ENCODE measurements at regions not wholly inside any gene's neighbourhood (a gene's known extent, or its start where the extent isn't known, plus 50 kb on each side); places are given as distances from the start of the nearest gene placed in this dataset.

DNA sequence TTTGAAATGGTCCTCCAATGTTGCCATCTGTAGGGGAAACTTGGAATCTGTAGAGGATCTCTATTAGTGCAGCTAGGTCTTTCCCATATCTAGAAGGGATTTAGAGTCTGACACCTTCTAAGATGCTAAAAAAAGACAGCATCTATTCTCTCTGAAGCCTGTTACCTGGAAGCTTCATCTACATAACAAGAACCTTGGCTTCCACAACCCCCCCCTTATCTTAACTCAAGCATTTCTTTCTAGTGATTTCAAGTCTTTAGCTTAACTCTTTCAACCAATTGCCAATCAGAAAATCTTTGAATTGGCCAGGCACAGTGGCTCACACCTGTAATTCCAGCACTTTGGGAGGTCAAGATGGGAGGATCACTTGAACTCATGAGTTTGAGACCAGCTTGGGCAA lies 543.3 kb downstream of the TRHDE start:
- Histone ChIP-seq H3K4me1 (no peaks in the 10 kb centered on the region), H3K4me3 (no peak overlapping the region), H3K4me2 (no peak overlapping the region), H3K9me3 (no peaks in the 10 kb centered on the region), H3K27ac (no peak overlapping the region)
- ATAC-seq (no peak), FAIRE-seq (no peak), DNase-seq (ENCODE audit: low read depth in 1 of 2, low spot score in 1 of 2) (no peak)
- CTCF ChIA-PET, result no interaction called here
- POLR2A ChIA-PET, result no interaction called here
- no peak for TF ChIP-seq NR3C1 (IDR thresholded peaks at IDR 0.05)
- no peak for TF ChIP-seq ZSCAN20 (CRISPR knock-in tag; IDR thresholded peaks at IDR 0.05)
- TF ChIP-seq RARB (CRISPR knock-in tag; IDR thresholded peaks at IDR 0.05), result no peak
- TF ChIP-seq ATOH8 (CRISPR knock-in tag; IDR thresholded peaks at IDR 0.05; ENCODE audit: low read depth), result no peak
- TF ChIP-seq RFX5 (IDR thresholded peaks at IDR 0.05), result no peak
- no peak for TF ChIP-seq ESRRA (IDR thresholded peaks at IDR 0.05; ENCODE audit: borderline replicate concordance, low read length)

- DNase-seq (ENCODE audit: low read depth in 1 of 2, low spot score in 1 of 2), result no peak
- ChIA-PET CTCF (interaction anchor here (1.1 kb wide), 1 partner anchor 1655 kb away, joined by 3 read pairs; no protein-coding TSS in a partner anchor), POLR2A (no interaction called here)
- Histone ChIP-seq H3K27ac (no peak overlapping the region), H3K4me2 (no peak overlapping the region), H3K4me1 (no peaks in the 10 kb centered on the region), H3K4me3 (no peak overlapping the region), H3K9me3 (no peaks in the 10 kb centered on the region)
- no peak for FAIRE-seq
- no peak for TF ChIP-seq RARB (CRISPR knock-in tag; IDR thresholded peaks at IDR 0.05)
- no peak for TF ChIP-seq HDAC2 (IDR thresholded peaks at IDR 0.05)
- TF ChIP-seq ZSCAN20 (CRISPR knock-in tag; IDR thresholded peaks at IDR 0.05), result no peak
- TF ChIP-seq, protein P1, sequence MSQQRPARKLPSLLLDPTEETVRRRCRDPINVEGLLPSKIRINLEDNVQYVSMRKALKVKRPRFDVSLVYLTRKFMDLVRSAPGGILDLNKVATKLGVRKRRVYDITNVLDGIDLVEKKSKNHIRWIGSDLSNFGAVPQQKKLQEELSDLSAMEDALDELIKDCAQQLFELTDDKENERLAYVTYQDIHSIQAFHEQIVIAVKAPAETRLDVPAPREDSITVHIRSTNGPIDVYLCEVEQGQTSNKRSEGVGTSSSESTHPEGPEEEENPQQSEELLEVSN (IDR thresholded peaks at IDR 0.05; ENCODE audit: borderline replicate concordance, low read depth), result no peak
- TF ChIP-seq CEBPB (IDR thresholded peaks at IDR 0.05), result no peak
- TF ChIP-seq EHMT2 (IDR thresholded peaks at IDR 0.05; ENCODE audit: low read depth), result no peak
- TF ChIP-seq, protein P2, sequence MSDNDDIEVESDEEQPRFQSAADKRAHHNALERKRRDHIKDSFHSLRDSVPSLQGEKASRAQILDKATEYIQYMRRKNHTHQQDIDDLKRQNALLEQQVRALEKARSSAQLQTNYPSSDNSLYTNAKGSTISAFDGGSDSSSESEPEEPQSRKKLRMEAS (IDR thresholded peaks at IDR 0.05), result no peak
- 11% methylated on average over 2 of the region's 2 CpGs for WGBS (ENCODE audit: missing lambda C conversion rate)
- no peak for ATAC-seq
Observed at GRCh38 chr12:72828662-72829324, 556.6 kb downstream of the TRHDE start.

- no peak overlapping the region for H3K4me2 ChIP-seq
- no peaks in the 10 kb centered on the region for H3K4me1 ChIP-seq
- DNase-seq (ENCODE audit: low read depth in 1 of 2, low spot score in 1 of 2) (no peak), FAIRE-seq (no peak), ATAC-seq (no peak)
- TF ChIP-seq SMC3 (IDR thresholded peaks at IDR 0.05), result no peak
- no peak for TF ChIP-seq KDM1A (IDR thresholded peaks at IDR 0.05; ENCODE audit: low read depth)
- no peak for TF ChIP-seq EP300 (IDR thresholded peaks at IDR 0.05)
- TF ChIP-seq ZSCAN20 (CRISPR knock-in tag; IDR thresholded peaks at IDR 0.05), result no peak
- TF ChIP-seq REST (IDR thresholded peaks at IDR 0.05), result no peak
- no peak for TF ChIP-seq CTCF (IDR thresholded peaks at IDR 0.05)
- TF ChIP-seq MAFK (IDR thresholded peaks at IDR 0.05; ENCODE audit: partially characterized antibody), result no peak
- TF ChIP-seq KDM5A (IDR thresholded peaks at IDR 0.05), result no peak
- no peak for TF ChIP-seq CHD2 (IDR thresholded peaks at IDR 0.05; ENCODE audit: low read length, partially characterized antibody)
- TF ChIP-seq ATOH8 (CRISPR knock-in tag; IDR thresholded peaks at IDR 0.05; ENCODE audit: low read depth), result no peak
- TF ChIP-seq TFCP2L1 (CRISPR knock-in tag; IDR thresholded peaks at IDR 0.05), result no peak
- TF ChIP-seq HDAC2 (IDR thresholded peaks at IDR 0.05), result no peak
- TF ChIP-seq NFE2L2 (conservative IDR thresholded peaks at IDR 0.05; ENCODE audit: low read length), result no peak
- POLR2A ChIA-PET, result no interaction called here
- WGBS (ENCODE audit: missing lambda C conversion rate), result 66% methylated on average over 1 of the region's 1 CpG
- no peak overlapping the region for H3K27ac ChIP-seq
- no peaks in the 10 kb centered on the region for H3K9me3 ChIP-seq
- CTCF ChIA-PET, result interaction anchor here (1.1 kb wide), 1 partner anchor 1654 kb away, joined by 3 read pairs; no protein-coding TSS in a partner anchor
- no peak overlapping the region for H3K4me3 ChIP-seq
Observed at GRCh38 chr12:72829838-72830237, 557.7 kb downstream of the TRHDE start.

Data from A549 (cell line).